WTC11 (cell line): ENCODE measurements at regions not wholly inside any gene's neighbourhood (a gene's known extent, or its start where the extent isn't known, plus 50 kb on each side); places are given as distances from the start of the nearest gene placed in this dataset.

ENCODE experiments used
- ATAC-seq: fragments of 200-7000 bp; cut with Tn5 transposase; 2 replicates; pipeline ENCODE4 v1.10.0; 2021; ENCODE audit warnings: mild to moderate bottlenecking, moderate library complexity
- CTCF ChIA-PET: fragments of 300-600 bp; sonication (Branson Sonifier 250); formaldehyde crosslinking; loops from one replicate; lab custom pipeline; 2021; ENCODE audit warnings: antibody characterized with exemption; lab: Charles Lee
- POLR2A ChIA-PET: fragments of 350-600 bp; sonication (Branson Sonifier 250); formaldehyde crosslinking; loops from one replicate; lab custom pipeline; 2021; ENCODE audit warnings: antibody characterized with exemption; lab: Charles Lee
- DNase-seq: peaks from one replicate; pipeline ENCODE4 v3.0.0; 2021; ENCODE audit warnings: low spot score
- H3K27ac Mint-ChIP-seq: 2 replicates; pipeline ENCODE4 v1.8.0; 2021; ENCODE audit warnings: mixed read lengths
- H3K27me3 Mint-ChIP-seq: 2 replicates; pipeline ENCODE4 v1.8.0; 2021; ENCODE audit warnings: low read depth, mild to moderate bottlenecking, moderate library complexity, mixed read lengths
- H3K36me3 Mint-ChIP-seq: 2 replicates; pipeline ENCODE4 v1.8.0; 2021; ENCODE audit warnings: mixed read lengths
- H3K4me1 Mint-ChIP-seq: 2 replicates; pipeline ENCODE4 v1.8.0; 2022; ENCODE audit warnings: mixed read lengths
- H3K4me3 Mint-ChIP-seq: 2 replicates; pipeline ENCODE4 v1.8.0; 2021; ENCODE audit warnings: mild to moderate bottlenecking, moderate library complexity, mixed read lengths
- H3K9me3 Mint-ChIP-seq: 2 replicates; pipeline ENCODE4 v1.8.0; 2021; ENCODE audit warnings: mixed read lengths
- ATF1 ChIP-seq: sonication (generic); formaldehyde crosslinking; IDR thresholded peaks from 2 replicates; pipeline ENCODE4 v1.8.1; 2023; ENCODE audit warnings: mild to moderate bottlenecking, moderate library complexity, missing genetic modification reagents
- ELF4 ChIP-seq: sonication (generic); formaldehyde crosslinking; IDR thresholded peaks from 2 replicates; pipeline ENCODE4 v1.8.1; 2022; ENCODE audit warnings: low read depth, mild to moderate bottlenecking, moderate library complexity, missing genetic modification reagents
- FOXJ3 ChIP-seq: sonication (generic); formaldehyde crosslinking; IDR thresholded peaks from 2 replicates; pipeline ENCODE4 v1.9.0; 2021; ENCODE audit warnings: missing genetic modification reagents, mild to moderate bottlenecking, borderline replicate concordance
- GRHL2 ChIP-seq: fragments of 250-450 bp; sonication (Bioruptor Pico); IDR thresholded peaks from 2 replicates; pipeline ENCODE4 v1.8.0; 2022; ENCODE audit warnings: mild to moderate bottlenecking, moderate library complexity; ENCODE audit not compliant: insufficient replicate concordance, severe bottlenecking
- HMGXB4 ChIP-seq: sonication (generic); formaldehyde crosslinking; IDR thresholded peaks from 2 replicates; pipeline ENCODE4 v1.8.1; 2023; ENCODE audit warnings: mild to moderate bottlenecking, moderate library complexity, missing genetic modification reagents
- JAZF1 ChIP-seq: fragments of 250-450 bp; sonication (Bioruptor Pico); IDR thresholded peaks from 2 replicates; pipeline ENCODE4 v1.9.0; 2021; ENCODE audit warnings: moderate library complexity, mild to moderate bottlenecking, inconsistent platforms
- JUN ChIP-seq: sonication (generic); formaldehyde crosslinking; IDR thresholded peaks from 2 replicates; pipeline ENCODE4 v1.8.0; 2023; ENCODE audit warnings: mild to moderate bottlenecking, missing genetic modification reagents
- NR2C2 ChIP-seq: sonication (generic); formaldehyde crosslinking; IDR thresholded peaks from 2 replicates; pipeline ENCODE4 v1.8.0; 2022; ENCODE audit warnings: mild to moderate bottlenecking, missing genetic modification reagents
- OVOL2 ChIP-seq: fragments of 250-450 bp; sonication (Bioruptor Pico); IDR thresholded peaks from 2 replicates; pipeline ENCODE4 v1.9.0; 2021; ENCODE audit warnings: mild to moderate bottlenecking, borderline replicate concordance
- PRRX2 ChIP-seq: fragments of 250-450 bp; sonication (Bioruptor Pico); IDR thresholded peaks from 2 replicates; pipeline ENCODE4 v1.8.0; 2021; ENCODE audit warnings: mild to moderate bottlenecking
- SMAD3 ChIP-seq: sonication (generic); formaldehyde crosslinking; IDR thresholded peaks from 2 replicates; pipeline ENCODE4 v1.8.0; 2022; ENCODE audit warnings: missing genetic modification reagents, mild to moderate bottlenecking, borderline replicate concordance
- SOX15 ChIP-seq: fragments of 250-450 bp; sonication (Bioruptor Pico); IDR thresholded peaks from 2 replicates; pipeline ENCODE4 v1.9.0; 2021; ENCODE audit warnings: mild to moderate bottlenecking
- TEAD1 ChIP-seq: sonication (generic); formaldehyde crosslinking; IDR thresholded peaks from 2 replicates; pipeline ENCODE4 v1.8.0; 2022; ENCODE audit warnings: mild to moderate bottlenecking, missing genetic modification reagents
- ZBTB43 ChIP-seq: sonication (generic); formaldehyde crosslinking; IDR thresholded peaks from 2 replicates; pipeline ENCODE4 v1.8.1; 2023; ENCODE audit warnings: mild to moderate bottlenecking, missing genetic modification reagents
- ZNF512 ChIP-seq: sonication (generic); formaldehyde crosslinking; IDR thresholded peaks from 2 replicates; pipeline ENCODE4 v1.8.1; 2022; ENCODE audit warnings: missing genetic modification reagents, borderline replicate concordance
- TF ChIP-seq, protein P1 (sequence below): fragments of 250-450 bp; sonication (Bioruptor Pico); IDR thresholded peaks from 2 replicates; pipeline ENCODE4 v1.9.0; 2021; ENCODE audit warnings: mild to moderate bottlenecking
- TF ChIP-seq, protein P2 (sequence below): sonication (generic); formaldehyde crosslinking; conservative IDR thresholded peaks from 2 replicates; pipeline ENCODE4 v1.8.1; 2023; ENCODE audit warnings: mild to moderate bottlenecking, low read depth, missing genetic modification reagents, moderate library complexity
- TF ChIP-seq, protein P3 (sequence below): sonication (generic); formaldehyde crosslinking; IDR thresholded peaks from 2 replicates; pipeline ENCODE4 v1.8.0; 2022; ENCODE audit warnings: mild to moderate bottlenecking, missing genetic modification reagents
- TF ChIP-seq, protein P4 (sequence below): sonication (generic); formaldehyde crosslinking; IDR thresholded peaks from 2 replicates; pipeline ENCODE4 v1.8.0; 2023; ENCODE audit warnings: missing genetic modification reagents

GRCh38 chr12:105427883-105428282, 97.4 kb downstream of the C12orf75 start:
- Mint-ChIP-seq H3K9me3 (peaks cover 12% of the 10 kb centered on the region), H3K27ac (no peak overlapping the region), H3K36me3 (no peaks in the 10 kb centered on the region; the same call in 1 of the 2 replicates), H3K4me3 (no peak overlapping the region)
- POLR2A ChIA-PET = no interaction called here
- no peak for DNase-seq
- TF ChIP-seq OVOL2 (CRISPR knock-in tag) (no peak), ZNF512 (CRISPR knock-in tag) (no peak), ATF1 (no peak), TEAD1 (CRISPR knock-in tag) (no peak), HMGXB4 (CRISPR knock-in tag) (no peak), FOXJ3 (CRISPR knock-in tag) (no peak), SMAD3 (no peak), JUN (CRISPR knock-in tag) (no peak), SOX15 (CRISPR knock-in tag) (no peak), JAZF1 (CRISPR knock-in tag) (no peak), NR2C2 (no peak), ELF4 (CRISPR knock-in tag) (no peak), ZBTB43 (no peak), GRHL2 (CRISPR knock-in tag) (no peak), PRRX2 (CRISPR knock-in tag) (no peak)
- TF ChIP-seq, protein P1, sequence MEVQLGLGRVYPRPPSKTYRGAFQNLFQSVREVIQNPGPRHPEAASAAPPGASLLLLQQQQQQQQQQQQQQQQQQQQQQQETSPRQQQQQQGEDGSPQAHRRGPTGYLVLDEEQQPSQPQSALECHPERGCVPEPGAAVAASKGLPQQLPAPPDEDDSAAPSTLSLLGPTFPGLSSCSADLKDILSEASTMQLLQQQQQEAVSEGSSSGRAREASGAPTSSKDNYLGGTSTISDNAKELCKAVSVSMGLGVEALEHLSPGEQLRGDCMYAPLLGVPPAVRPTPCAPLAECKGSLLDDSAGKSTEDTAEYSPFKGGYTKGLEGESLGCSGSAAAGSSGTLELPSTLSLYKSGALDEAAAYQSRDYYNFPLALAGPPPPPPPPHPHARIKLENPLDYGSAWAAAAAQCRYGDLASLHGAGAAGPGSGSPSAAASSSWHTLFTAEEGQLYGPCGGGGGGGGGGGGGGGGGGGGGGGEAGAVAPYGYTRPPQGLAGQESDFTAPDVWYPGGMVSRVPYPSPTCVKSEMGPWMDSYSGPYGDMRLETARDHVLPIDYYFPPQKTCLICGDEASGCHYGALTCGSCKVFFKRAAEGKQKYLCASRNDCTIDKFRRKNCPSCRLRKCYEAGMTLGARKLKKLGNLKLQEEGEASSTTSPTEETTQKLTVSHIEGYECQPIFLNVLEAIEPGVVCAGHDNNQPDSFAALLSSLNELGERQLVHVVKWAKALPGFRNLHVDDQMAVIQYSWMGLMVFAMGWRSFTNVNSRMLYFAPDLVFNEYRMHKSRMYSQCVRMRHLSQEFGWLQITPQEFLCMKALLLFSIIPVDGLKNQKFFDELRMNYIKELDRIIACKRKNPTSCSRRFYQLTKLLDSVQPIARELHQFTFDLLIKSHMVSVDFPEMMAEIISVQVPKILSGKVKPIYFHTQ = no peak
- TF ChIP-seq, protein P2, sequence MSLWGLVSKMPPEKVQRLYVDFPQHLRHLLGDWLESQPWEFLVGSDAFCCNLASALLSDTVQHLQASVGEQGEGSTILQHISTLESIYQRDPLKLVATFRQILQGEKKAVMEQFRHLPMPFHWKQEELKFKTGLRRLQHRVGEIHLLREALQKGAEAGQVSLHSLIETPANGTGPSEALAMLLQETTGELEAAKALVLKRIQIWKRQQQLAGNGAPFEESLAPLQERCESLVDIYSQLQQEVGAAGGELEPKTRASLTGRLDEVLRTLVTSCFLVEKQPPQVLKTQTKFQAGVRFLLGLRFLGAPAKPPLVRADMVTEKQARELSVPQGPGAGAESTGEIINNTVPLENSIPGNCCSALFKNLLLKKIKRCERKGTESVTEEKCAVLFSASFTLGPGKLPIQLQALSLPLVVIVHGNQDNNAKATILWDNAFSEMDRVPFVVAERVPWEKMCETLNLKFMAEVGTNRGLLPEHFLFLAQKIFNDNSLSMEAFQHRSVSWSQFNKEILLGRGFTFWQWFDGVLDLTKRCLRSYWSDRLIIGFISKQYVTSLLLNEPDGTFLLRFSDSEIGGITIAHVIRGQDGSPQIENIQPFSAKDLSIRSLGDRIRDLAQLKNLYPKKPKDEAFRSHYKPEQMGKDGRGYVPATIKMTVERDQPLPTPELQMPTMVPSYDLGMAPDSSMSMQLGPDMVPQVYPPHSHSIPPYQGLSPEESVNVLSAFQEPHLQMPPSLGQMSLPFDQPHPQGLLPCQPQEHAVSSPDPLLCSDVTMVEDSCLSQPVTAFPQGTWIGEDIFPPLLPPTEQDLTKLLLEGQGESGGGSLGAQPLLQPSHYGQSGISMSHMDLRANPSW (CRISPR knock-in tag) = no peak
- TF ChIP-seq, protein P3, sequence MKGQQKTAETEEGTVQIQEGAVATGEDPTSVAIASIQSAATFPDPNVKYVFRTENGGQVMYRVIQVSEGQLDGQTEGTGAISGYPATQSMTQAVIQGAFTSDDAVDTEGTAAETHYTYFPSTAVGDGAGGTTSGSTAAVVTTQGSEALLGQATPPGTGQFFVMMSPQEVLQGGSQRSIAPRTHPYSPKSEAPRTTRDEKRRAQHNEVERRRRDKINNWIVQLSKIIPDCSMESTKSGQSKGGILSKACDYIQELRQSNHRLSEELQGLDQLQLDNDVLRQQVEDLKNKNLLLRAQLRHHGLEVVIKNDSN (CRISPR knock-in tag) = no peak
- TF ChIP-seq, protein P4, sequence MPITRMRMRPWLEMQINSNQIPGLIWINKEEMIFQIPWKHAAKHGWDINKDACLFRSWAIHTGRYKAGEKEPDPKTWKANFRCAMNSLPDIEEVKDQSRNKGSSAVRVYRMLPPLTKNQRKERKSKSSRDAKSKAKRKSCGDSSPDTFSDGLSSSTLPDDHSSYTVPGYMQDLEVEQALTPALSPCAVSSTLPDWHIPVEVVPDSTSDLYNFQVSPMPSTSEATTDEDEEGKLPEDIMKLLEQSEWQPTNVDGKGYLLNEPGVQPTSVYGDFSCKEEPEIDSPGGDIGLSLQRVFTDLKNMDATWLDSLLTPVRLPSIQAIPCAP (CRISPR knock-in tag) = no peak
- TF ChIP-seq, all 79 proteins: peak for 0
- ATAC-seq = no peak; the same call in 1 of the 2 replicates
- no peaks in the 10 kb centered on the region for H3K27me3 Mint-ChIP-seq
- CTCF ChIA-PET = interaction anchor here (0.9 to 1.1 kb wide), 4 partner anchors 9 to 279 kb away, joined by 3 to 4 read pairs (median 3); no protein-coding TSS in a partner anchor
- 0 out of 2 replicates have a peak, but pooled peaks cover 3% of the 10 kb centered on the region for H3K4me1 Mint-ChIP-seq
